Testis (tissue), 2 donors: ENCODE measurements at regions not wholly inside any gene's neighbourhood (a gene's known extent, or its start where the extent isn't known, plus 50 kb on each side); places are given as distances from the start of the nearest gene placed in this dataset.

Experiments used
- DNase-seq: peaks from one replicate; pipeline ENCODE4 v3.0.0-alpha.2; 2019
- H3K27ac ChIP-seq, 2 donors: fragments of 200-600 bp; sonication (generic); one replicate each; pipeline ENCODE4 v1.5.1; 2019
- H3K27me3 ChIP-seq: fragments of 200-600 bp; sonication (generic); one replicate; pipeline ENCODE4 v1.5.1; 2019
- H3K36me3 ChIP-seq: fragments of 200-600 bp; sonication (generic); one replicate; pipeline ENCODE4 v1.5.1; 2017; ENCODE audit warnings: low read depth; ENCODE audit errors: missing control alignments
- H3K4me1 ChIP-seq: fragments of 200-600 bp; sonication (generic); one replicate; pipeline ENCODE4 v1.5.1; 2019
- H3K4me3 ChIP-seq, 2 donors: fragments of 200-600 bp; sonication (generic); one replicate each; pipeline ENCODE4 v1.5.1; 2017 to 2019
- H3K9me3 ChIP-seq: fragments of 200-600 bp; sonication (generic); one replicate; pipeline ENCODE4 v1.5.1; 2017
- POLR2A ChIP-seq: fragments of 450-650 bp; IDR thresholded peaks from one replicate; pipeline ENCODE4 v1.6.1; 2017; ENCODE audit warnings: antibody characterized with exemption, mild to moderate bottlenecking, moderate library complexity
- WGBS, 2 donors: methylation state at CpG; one replicate each; pipeline ENCODE4 v1.1.5; 2018; 5-methylcytosine and 5-hydroxymethylcytosine counted together
- intact Hi-C: fragments of 100-400 bp; cut with DNase I; formaldehyde crosslinking; loops from one replicate; pipeline ENCODE4 v1.15.1; 2023; ENCODE audit warnings: low total_unique reads
- TF ChIP-seq, protein P1 (sequence below), 3 experiments: fragments of 450-650 bp in 2 of 3; fragments of 200-600 bp in 1 of 3; sonication (generic) in 1 of 3; IDR thresholded peaks; one replicate each; pipeline ENCODE4 v1.5.1; 2016 to 2019; ENCODE audit warnings: antibody characterized with exemption in 3 of 3, mild to moderate bottlenecking in 2 of 3, moderate library complexity in 1 of 3

DNA sequence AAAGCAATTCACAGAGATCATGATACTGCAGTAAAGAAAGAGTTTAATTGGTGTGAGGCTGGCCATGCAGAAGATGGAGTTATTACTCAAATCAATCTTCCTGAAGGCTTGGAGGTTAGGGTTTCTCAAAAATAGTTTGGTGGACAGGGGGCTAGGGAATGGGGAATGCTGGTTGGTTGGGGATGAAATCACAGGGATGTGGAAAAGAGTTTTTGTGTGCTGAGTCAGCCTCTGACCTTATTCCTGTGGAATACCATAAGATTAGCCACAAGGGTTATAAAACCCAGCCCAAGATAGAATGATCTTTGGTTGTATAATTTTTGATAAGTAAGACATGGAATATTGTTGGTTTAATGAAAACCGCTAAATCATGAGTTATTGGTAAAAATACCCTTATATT, 764.3 kb downstream of the TYW1 start:
- no peaks in the 10 kb centered on the region for H3K9me3 ChIP-seq
- intact Hi-C loops = no loop called here
- H3K4me3 ChIP-seq = no peak overlapping the region
- H3K4me1 ChIP-seq = peaks cover 3% of the 10 kb centered on the region
- no peaks in the 10 kb centered on the region for H3K27me3 ChIP-seq
- DNase-seq = no peak
- 93 to 100% methylated on average over 1 of the region's 1 CpG for WGBS, 2 donors
- H3K27ac ChIP-seq = no peak overlapping the region
- no peaks in the 10 kb centered on the region for H3K36me3 ChIP-seq
- TF ChIP-seq, protein P1, sequence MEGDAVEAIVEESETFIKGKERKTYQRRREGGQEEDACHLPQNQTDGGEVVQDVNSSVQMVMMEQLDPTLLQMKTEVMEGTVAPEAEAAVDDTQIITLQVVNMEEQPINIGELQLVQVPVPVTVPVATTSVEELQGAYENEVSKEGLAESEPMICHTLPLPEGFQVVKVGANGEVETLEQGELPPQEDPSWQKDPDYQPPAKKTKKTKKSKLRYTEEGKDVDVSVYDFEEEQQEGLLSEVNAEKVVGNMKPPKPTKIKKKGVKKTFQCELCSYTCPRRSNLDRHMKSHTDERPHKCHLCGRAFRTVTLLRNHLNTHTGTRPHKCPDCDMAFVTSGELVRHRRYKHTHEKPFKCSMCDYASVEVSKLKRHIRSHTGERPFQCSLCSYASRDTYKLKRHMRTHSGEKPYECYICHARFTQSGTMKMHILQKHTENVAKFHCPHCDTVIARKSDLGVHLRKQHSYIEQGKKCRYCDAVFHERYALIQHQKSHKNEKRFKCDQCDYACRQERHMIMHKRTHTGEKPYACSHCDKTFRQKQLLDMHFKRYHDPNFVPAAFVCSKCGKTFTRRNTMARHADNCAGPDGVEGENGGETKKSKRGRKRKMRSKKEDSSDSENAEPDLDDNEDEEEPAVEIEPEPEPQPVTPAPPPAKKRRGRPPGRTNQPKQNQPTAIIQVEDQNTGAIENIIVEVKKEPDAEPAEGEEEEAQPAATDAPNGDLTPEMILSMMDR (IDR thresholded peaks at IDR 0.05) = no peak
- TF ChIP-seq POLR2A = no peak

DNA sequence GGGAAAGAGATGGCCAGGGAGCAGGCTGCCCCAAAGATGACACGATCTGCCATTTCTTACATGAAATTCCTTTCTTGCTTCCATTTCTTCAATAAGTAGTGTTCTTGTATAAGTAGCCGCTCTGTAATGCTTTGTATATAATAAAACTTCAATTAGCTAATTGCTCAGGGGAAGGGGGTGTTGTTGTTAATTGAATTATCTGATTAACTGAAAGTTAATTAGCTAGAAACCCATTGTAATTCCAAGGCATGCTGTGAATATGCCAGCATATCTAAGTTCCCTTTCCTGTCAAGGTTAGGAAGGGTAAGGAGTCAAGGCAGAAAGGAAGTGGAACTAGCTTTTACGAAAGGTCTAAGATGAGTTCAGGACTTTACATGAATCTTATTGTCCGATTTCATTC, 765.9 kb downstream of the TYW1 start:
- no peaks in the 10 kb centered on the region for H3K36me3 ChIP-seq
- H3K9me3 ChIP-seq = no peaks in the 10 kb centered on the region
- WGBS, 2 donors = 88 to 91% methylated on average over 4 of the region's 4 CpGs
- intact Hi-C loops = no loop called here
- no peak for DNase-seq
- H3K4me3 ChIP-seq = no peak overlapping the region
- TF ChIP-seq, protein P1 (IDR thresholded peaks at IDR 0.05) = no peak
- TF ChIP-seq POLR2A = no peak
- H3K27me3 ChIP-seq = no peaks in the 10 kb centered on the region
- peaks cover 3% of the 10 kb centered on the region for H3K4me1 ChIP-seq
- no peak overlapping the region for H3K27ac ChIP-seq

DNA sequence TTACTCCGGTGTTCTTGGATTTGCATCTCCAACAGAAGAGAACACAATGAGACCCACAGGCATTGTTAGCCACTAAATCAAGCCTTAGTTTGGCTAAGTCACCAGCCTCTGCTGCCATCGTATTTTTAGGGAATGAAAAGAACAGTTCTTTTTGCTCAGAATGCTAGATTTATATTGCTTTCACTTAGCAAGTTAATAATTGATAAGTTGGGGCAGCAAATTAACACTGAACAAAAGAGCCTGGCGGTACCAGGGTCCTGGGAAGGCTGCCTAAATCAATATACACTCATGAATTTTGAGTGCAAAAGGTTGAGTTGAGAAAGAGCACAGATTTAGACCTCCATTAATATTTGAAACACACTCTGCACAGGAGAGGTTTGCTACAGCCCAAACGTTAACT, 767.7 kb downstream of the TYW1 start:
- peaks cover 3% of the 10 kb centered on the region for H3K4me1 ChIP-seq
- WGBS, 2 donors = 41 to 48% methylated on average over 4 of the region's 4 CpGs
- TF ChIP-seq, protein P1 (IDR thresholded peaks at IDR 0.05) = no peak
- no peak for TF ChIP-seq POLR2A
- no peaks in the 10 kb centered on the region for H3K9me3 ChIP-seq
- no peak for DNase-seq
- no peak overlapping the region for H3K27ac ChIP-seq
- intact Hi-C loops = no loop called here
- H3K27me3 ChIP-seq = no peaks in the 10 kb centered on the region
- H3K4me3 ChIP-seq = no peak overlapping the region
- no peaks in the 10 kb centered on the region for H3K36me3 ChIP-seq

DNA sequence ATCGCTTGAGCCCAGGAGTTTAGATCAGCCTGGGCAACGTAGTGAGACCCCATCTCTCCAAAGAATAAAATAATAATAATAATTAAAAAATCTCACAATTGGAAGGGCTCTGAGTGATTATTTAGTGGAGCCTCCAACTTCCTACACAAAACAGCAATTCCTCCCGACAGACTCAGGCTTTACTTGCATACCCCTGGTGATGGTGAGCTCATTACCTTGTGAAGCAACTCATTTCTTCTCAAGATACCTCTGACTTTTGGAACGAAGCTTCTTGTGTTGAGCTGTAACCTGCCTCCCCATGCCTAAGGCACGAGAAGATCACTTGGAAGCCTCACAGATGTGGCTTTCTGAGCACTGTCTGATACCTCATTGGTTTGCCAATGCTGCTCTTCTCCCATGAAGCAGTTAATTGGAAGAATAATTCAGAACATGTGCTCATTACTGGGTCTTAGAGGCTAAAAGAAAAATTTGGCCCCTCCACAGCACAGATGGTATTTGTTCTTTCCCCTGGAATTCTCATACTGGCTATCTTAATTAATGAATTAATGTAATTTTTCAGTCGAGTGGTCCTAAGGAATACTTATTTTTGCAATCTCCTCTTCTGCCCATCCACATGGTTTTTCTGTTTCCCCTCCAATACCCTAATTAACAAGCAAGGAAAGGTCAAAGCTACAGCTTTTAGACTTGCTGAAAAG, 769.0 kb downstream of the TYW1 start:
- Histone ChIP-seq H3K4me1 (peaks cover 3% of the 10 kb centered on the region), H3K27ac (no peak overlapping the region), H3K27me3 (no peaks in the 10 kb centered on the region), H3K36me3 (no peaks in the 10 kb centered on the region), H3K4me3 (no peak overlapping the region), H3K9me3 (no peaks in the 10 kb centered on the region)
- no peak for DNase-seq
- intact Hi-C loops = no loop called here
- WGBS, 2 donors = 70 to 79% methylated on average over 6 of the region's 6 CpGs
- TF ChIP-seq, protein P1 (IDR thresholded peaks at IDR 0.05) = no peak
- TF ChIP-seq POLR2A = no peak

DNA sequence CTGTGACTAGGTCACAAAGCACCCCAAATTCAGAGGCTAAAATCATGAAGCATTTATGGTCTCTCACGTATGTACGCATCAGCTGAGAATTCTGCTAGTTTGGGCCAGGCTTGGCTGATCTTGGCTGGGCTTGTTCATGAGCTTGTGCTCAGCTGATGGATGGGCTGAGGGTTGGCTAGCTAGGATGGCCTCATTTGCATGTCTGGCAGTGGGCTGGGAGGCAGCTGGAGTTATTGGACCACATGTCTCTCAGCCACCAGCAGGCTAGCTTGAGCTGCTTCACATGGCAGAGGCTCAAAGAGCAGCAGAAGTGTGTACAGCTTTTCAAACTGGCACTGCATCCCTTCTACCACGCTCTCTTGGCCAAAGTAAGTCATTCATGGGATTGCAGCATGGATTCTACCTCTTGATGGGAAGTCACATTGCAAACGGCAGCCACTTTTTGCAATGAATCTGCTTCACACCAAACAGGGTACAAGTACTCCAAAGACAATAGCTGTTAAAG, 770.3 kb downstream of the TYW1 start:
- H3K36me3 ChIP-seq = no peaks in the 10 kb centered on the region
- no peak for TF ChIP-seq POLR2A
- TF ChIP-seq, protein P1 (IDR thresholded peaks at IDR 0.05) = no peak
- DNase-seq = no peak
- peaks cover 3% of the 10 kb centered on the region for H3K4me1 ChIP-seq
- no peak overlapping the region for H3K27ac ChIP-seq
- no peak overlapping the region for H3K4me3 ChIP-seq
- H3K27me3 ChIP-seq = no peaks in the 10 kb centered on the region
- 82 to 85% methylated on average over 4 of the region's 4 CpGs for WGBS, 2 donors
- intact Hi-C loops = no loop called here
- no peaks in the 10 kb centered on the region for H3K9me3 ChIP-seq
